PC-3 (cell line): ENCODE measurements at regions not wholly inside any gene's neighbourhood (a gene's known extent, or its start where the extent isn't known, plus 50 kb on each side); places are given as distances from the start of the nearest gene placed in this dataset.

Source experiments
- ATAC-seq: fragments of 200-7000 bp; cut with Tn5 transposase; 2 replicates; pipeline ENCODE4 v1.9.1; 2020; ENCODE audit warnings: mild to moderate bottlenecking, moderate library complexity
- BruUV-seq: library from RNA; stranded (reverse); fragments of 400-500 nt; replicated peaks from 2 replicates; lab custom pipeline; 2021; lab: Mats Ljungman, UMichigan
- CTCF ChIA-PET: fragments of 300-600 bp; sonication (Branson Sonifier 250); formaldehyde crosslinking; loops from one replicate; lab custom pipeline; 2022; ENCODE audit warnings: antibody characterized with exemption; lab: Charles Lee
- POLR2A ChIA-PET: fragments of 300-600 bp; sonication (Branson Sonifier 250); formaldehyde crosslinking; loops from one replicate; lab custom pipeline; 2022; ENCODE audit warnings: antibody characterized with exemption; ENCODE audit not compliant: unreplicated experiment; lab: Charles Lee
- DNase-seq: peaks from one replicate; pipeline ENCODE4 v3.0.0-alpha.2; 2015
- H2AFZ ChIP-seq: fragments of 300-600 bp; sonication (generic); 2 replicates; pipeline ENCODE4 v1.6.0; 2016; ENCODE audit warnings: antibody characterized with exemption, low read length
- H3F3A ChIP-seq: fragments of 300-600 bp; sonication (generic); one replicate; pipeline ENCODE4 v1.6.0; 2017; ENCODE audit warnings: antibody characterized with exemption, low read length, control low read depth, mild to moderate bottlenecking; ENCODE audit not compliant: unreplicated experiment
- H3K27ac ChIP-seq: fragments of 300-600 bp; sonication (generic); 2 replicates; pipeline ENCODE4 v1.5.1; 2016; ENCODE audit warnings: mild to moderate bottlenecking, low read length
- H3K27me3 ChIP-seq: fragments of 300-600 bp; sonication (generic); 2 replicates; pipeline ENCODE4 v1.6.1; 2016; ENCODE audit warnings: low read length, mixed read lengths
- H3K36me3 ChIP-seq: fragments of 300-600 bp; sonication (generic); 2 replicates; pipeline ENCODE4 v1.6.1; 2016; ENCODE audit warnings: low read depth, mixed run types, low read length, mixed read lengths
- H3K4me1 ChIP-seq: fragments of 300-600 bp; sonication (generic); 2 replicates; pipeline ENCODE4 v1.5.1; 2016; ENCODE audit warnings: low read length; ENCODE audit not compliant: insufficient read depth
- H3K4me2 ChIP-seq: fragments of 300-600 bp; sonication (generic); 2 replicates; pipeline ENCODE4 v1.6.0; 2016; ENCODE audit warnings: low read length
- H3K4me3 ChIP-seq: fragments of 300-600 bp; sonication (generic); 2 replicates; pipeline ENCODE4 v1.5.1; 2016; ENCODE audit warnings: mild to moderate bottlenecking, low read length, mixed read lengths
- H3K79me2 ChIP-seq: fragments of 300-600 bp; sonication (generic); 2 replicates; pipeline ENCODE4 v1.6.1; 2017; ENCODE audit warnings: low read length, mixed read lengths
- H3K9ac ChIP-seq: fragments of 300-600 bp; sonication (generic); 2 replicates; pipeline ENCODE4 v1.6.0; 2016; ENCODE audit warnings: mild to moderate bottlenecking, low read length
- H3K9me2 ChIP-seq: fragments of 300-600 bp; sonication (generic); replicated peaks from 2 replicates; pipeline ENCODE4 v1.6.1; 2016; ENCODE audit warnings: mixed run types, low read length, mixed read lengths
- H3K9me3 ChIP-seq: fragments of 300-600 bp; sonication (generic); 2 replicates; pipeline ENCODE4 v1.6.1; 2016; ENCODE audit warnings: low read length, mixed read lengths
- H4K20me1 ChIP-seq: fragments of 300-600 bp; sonication (generic); 2 replicates; pipeline ENCODE4 v1.6.1; 2016; ENCODE audit warnings: low read length, mixed read lengths
- EZH2 ChIP-seq: fragments of 300-600 bp; sonication (generic); IDR thresholded peaks from one replicate; pipeline ENCODE4 v1.6.1; 2017; ENCODE audit warnings: antibody characterized with exemption, mild to moderate bottlenecking, low read length; ENCODE audit not compliant: unreplicated experiment
- EZH2phosphoT487 ChIP-seq: fragments of 300-600 bp; sonication (generic); IDR thresholded peaks from 2 replicates; pipeline ENCODE4 v1.6.1; 2018; ENCODE audit warnings: mild to moderate bottlenecking, antibody characterized with exemption, low read length, borderline replicate concordance
- intact Hi-C: fragments of 100-400 bp; cut with micrococcal nuclease; formaldehyde crosslinking; loops from 2 replicates; pipeline ENCODE4 v1.9.0; 2023
- TF ChIP-seq, protein P1 (sequence below): fragments of 300-600 bp; sonication (generic); conservative IDR thresholded peaks from 2 replicates; pipeline ENCODE4 v1.5.1; 2017; ENCODE audit warnings: antibody characterized with exemption, low read depth, mild to moderate bottlenecking, low read length

DNA sequence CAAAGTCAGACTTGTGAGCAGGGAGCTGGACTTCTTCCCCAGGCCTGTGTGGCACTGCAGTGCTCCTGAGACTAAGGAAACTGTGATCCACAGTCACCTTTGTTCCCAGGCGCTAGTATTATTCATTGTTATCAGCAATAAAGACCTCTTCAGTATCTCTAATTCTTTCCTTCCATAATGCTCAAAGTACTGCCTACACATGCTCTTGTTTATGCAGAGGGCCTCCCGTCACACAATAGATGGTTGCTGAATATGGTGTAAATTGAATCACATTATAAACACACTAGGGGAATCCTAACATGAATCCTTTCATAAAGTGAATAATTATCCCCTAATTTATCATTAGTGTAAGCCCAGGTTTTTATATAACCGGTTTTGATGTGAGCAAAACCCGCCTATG is 493.3 kb downstream of the BUD13 start:
- H3K4me1 ChIP-seq: no peaks in the 10 kb centered on the region
- H3K79me2 ChIP-seq: no peaks in the 10 kb centered on the region
- POLR2A ChIA-PET: no interaction called here
- intact Hi-C loops: no loop called here
- TF ChIP-seq, protein P1, sequence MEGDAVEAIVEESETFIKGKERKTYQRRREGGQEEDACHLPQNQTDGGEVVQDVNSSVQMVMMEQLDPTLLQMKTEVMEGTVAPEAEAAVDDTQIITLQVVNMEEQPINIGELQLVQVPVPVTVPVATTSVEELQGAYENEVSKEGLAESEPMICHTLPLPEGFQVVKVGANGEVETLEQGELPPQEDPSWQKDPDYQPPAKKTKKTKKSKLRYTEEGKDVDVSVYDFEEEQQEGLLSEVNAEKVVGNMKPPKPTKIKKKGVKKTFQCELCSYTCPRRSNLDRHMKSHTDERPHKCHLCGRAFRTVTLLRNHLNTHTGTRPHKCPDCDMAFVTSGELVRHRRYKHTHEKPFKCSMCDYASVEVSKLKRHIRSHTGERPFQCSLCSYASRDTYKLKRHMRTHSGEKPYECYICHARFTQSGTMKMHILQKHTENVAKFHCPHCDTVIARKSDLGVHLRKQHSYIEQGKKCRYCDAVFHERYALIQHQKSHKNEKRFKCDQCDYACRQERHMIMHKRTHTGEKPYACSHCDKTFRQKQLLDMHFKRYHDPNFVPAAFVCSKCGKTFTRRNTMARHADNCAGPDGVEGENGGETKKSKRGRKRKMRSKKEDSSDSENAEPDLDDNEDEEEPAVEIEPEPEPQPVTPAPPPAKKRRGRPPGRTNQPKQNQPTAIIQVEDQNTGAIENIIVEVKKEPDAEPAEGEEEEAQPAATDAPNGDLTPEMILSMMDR: no peak
- no peak for TF ChIP-seq EZH2phosphoT487
- TF ChIP-seq EZH2: no peak
- CTCF ChIA-PET: no interaction called here
- no peaks in the 10 kb centered on the region for H3K27me3 ChIP-seq
- no peak for ATAC-seq
- no peaks in the 10 kb centered on the region for H3F3A ChIP-seq
- H3K4me3 ChIP-seq: no peak overlapping the region
- no peak overlapping the region for H3K27ac ChIP-seq
- H3K9ac ChIP-seq: no peak overlapping the region
- H2AFZ ChIP-seq: no peak overlapping the region
- DNase-seq: no peak
- H3K36me3 ChIP-seq: no peaks in the 10 kb centered on the region
- BruUV-seq: no TSS peak
- H3K9me3 ChIP-seq: no peaks in the 10 kb centered on the region
- H4K20me1 ChIP-seq: no peaks in the 10 kb centered on the region
- H3K4me2 ChIP-seq: no peak overlapping the region
- H3K9me2 ChIP-seq: no peaks in the 10 kb centered on the region

DNA sequence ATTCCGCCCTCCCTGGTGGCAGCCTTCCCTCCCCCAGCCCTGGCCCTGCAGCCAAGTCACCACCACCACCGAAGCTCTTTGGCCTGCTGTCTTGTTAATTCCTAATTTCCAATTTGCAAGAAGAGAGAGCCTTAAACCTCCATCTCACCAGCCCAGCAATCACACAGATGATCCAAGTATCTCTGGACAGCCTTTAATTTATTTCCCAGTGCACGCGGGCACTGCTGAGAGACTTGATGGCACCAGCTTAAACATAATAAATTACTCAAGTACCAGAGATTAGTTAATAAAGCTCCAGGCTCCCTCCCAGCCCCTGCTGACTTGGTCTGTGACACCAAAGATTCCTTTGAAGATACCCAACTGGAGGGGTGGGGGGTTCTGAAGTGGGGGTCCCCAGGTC is 494.7 kb downstream of the BUD13 start:
- H3K9me2 ChIP-seq: no peaks in the 10 kb centered on the region
- POLR2A ChIA-PET: no interaction called here

More for the DNA sequence above, 494.7 kb downstream of the BUD13 start:
- ATAC-seq (no peak), DNase-seq (no peak)
- CTCF ChIA-PET: no interaction called here
- peaks cover 10% of the 10 kb centered on the region; the same call in 1 of the 2 replicates for H3K27me3 ChIP-seq
- TF ChIP-seq EZH2phosphoT487: no peak
- TF ChIP-seq, protein P1: no peak
- no peak for TF ChIP-seq EZH2
- no peaks in the 10 kb centered on the region for H4K20me1 ChIP-seq
- no peak overlapping the region for H3K27ac ChIP-seq
- intact Hi-C loops: no loop called here
- H3F3A ChIP-seq: no peaks in the 10 kb centered on the region
- H3K4me3 ChIP-seq: no peak overlapping the region
- H3K9ac ChIP-seq: no peak overlapping the region
- no peaks in the 10 kb centered on the region for H3K36me3 ChIP-seq
- H2AFZ ChIP-seq: no peak overlapping the region
- no peak overlapping the region for H3K4me2 ChIP-seq
- no peaks in the 10 kb centered on the region for H3K79me2 ChIP-seq
- no peaks in the 10 kb centered on the region for H3K9me3 ChIP-seq
- no peaks in the 10 kb centered on the region for H3K4me1 ChIP-seq
- no TSS peak for BruUV-seq
